SK-N-SH (cell line): ENCODE measurements at regions not wholly inside any gene's neighbourhood (a gene's known extent, or its start where the extent isn't known, plus 50 kb on each side); places are given as distances from the start of the nearest gene placed in this dataset.

Experiments
- CTCF ChIA-PET: fragments of 300-600, 350-600 bp; formaldehyde crosslinking; extraction: SDS; loops from one replicate; lab custom pipeline; 2021; lab: Yijun Ruan, JAX
- POLR2A ChIA-PET: fragments of 350-600 bp; sonication (Branson Sonifier 250); formaldehyde crosslinking; extraction: SDS; loops from one replicate; lab custom pipeline; 2020; ENCODE audit warnings: antibody characterized with exemption, inconsistent platforms; lab: Yijun Ruan, JAX
- DNase-seq: peaks from one replicate; pipeline ENCODE4 v3.0.0; 2012
- H2AFZ ChIP-seq: fragments of 200-600 bp; sonication (generic); 2 replicates; pipeline ENCODE4 v1.8.1; 2016; ENCODE audit warnings: antibody characterized with exemption, mild to moderate bottlenecking, low read depth
- H3F3A ChIP-seq: fragments of 200-600 bp; sonication (generic); replicated peaks from 2 replicates; pipeline ENCODE3; 2016; ENCODE audit warnings: antibody characterized with exemption, mild to moderate bottlenecking; ENCODE audit not compliant: insufficient read depth
- H3K27ac ChIP-seq, 2 experiments: fragments of 200-500 bp in 1 of 2; fragments of 200-600 bp in 1 of 2; sonication (Bioruptor generic) in 1 of 2; sonication (generic), shearing (Covaris generic) in 1 of 2; 2 replicates each; pipeline versions ENCODE4 v1.5.1 to v1.6.1; 2014 to 2016; ENCODE audit warnings: low read depth in 2 of 2, inconsistent platforms in 1 of 2, low read length in 1 of 2, mild to moderate bottlenecking in 1 of 2, mixed read lengths in 1 of 2
- H3K27me3 ChIP-seq: fragments of 200-600 bp; sonication (generic), shearing (Covaris generic); 2 replicates; pipeline ENCODE4 v1.6.1; 2016; ENCODE audit warnings: mixed run types; ENCODE audit not compliant: insufficient read depth
- H3K36me3 ChIP-seq, 2 experiments: fragments of 200-500 bp in 1 of 2; fragments of 200-600 bp in 1 of 2; sonication (Bioruptor generic) in 1 of 2; sonication (generic) in 1 of 2; replicated peaks in 1 of 2; 2 replicates each; pipeline versions ENCODE3 to v1.5.1; 2014 to 2016; ENCODE audit warnings: low read length in 1 of 2, mild to moderate bottlenecking in 1 of 2; ENCODE audit not compliant: insufficient read depth in 2 of 2, control insufficient read depth in 1 of 2
- H3K4me1 ChIP-seq, 2 experiments: fragments of 200-500 bp in 1 of 2; fragments of 200-600 bp in 1 of 2; sonication (Bioruptor generic) in 1 of 2; sonication (generic), shearing (Covaris generic) in 1 of 2; 2 replicates each; pipeline versions ENCODE4 v1.5.1 to v1.6.1; 2014 to 2016; ENCODE audit warnings: low read depth in 1 of 2, low read length in 1 of 2, mixed run types in 1 of 2; ENCODE audit not compliant: insufficient read depth in 2 of 2, control insufficient read depth in 1 of 2
- H3K4me2 ChIP-seq: fragments of 200-600 bp; sonication (generic), shearing (Covaris generic); 2 replicates; pipeline ENCODE4 v1.6.1; 2017; ENCODE audit warnings: mixed run types
- H3K4me3 ChIP-seq, 2 experiments: fragments of 200-500 bp in 1 of 2; fragments of 200-600 bp in 1 of 2; sonication (Bioruptor generic) in 1 of 2; sonication (generic), shearing (Covaris generic) in 1 of 2; 2 replicates each; pipeline versions ENCODE4 v1.5.1 to v1.8.1; 2014 to 2016; ENCODE audit warnings: low read depth in 2 of 2, inconsistent platforms in 1 of 2, low read length in 1 of 2, mild to moderate bottlenecking in 1 of 2, mixed read lengths in 1 of 2, moderate library complexity in 1 of 2
- H3K79me2 ChIP-seq: fragments of 200-600 bp; sonication (generic); 2 replicates; pipeline ENCODE4 v1.8.1; 2017; ENCODE audit warnings: mild to moderate bottlenecking; ENCODE audit not compliant: insufficient read depth
- H3K9ac ChIP-seq: fragments of 200-600 bp; sonication (generic); 2 replicates; pipeline ENCODE4 v1.6.1; 2017; ENCODE audit warnings: mixed run types
- H3K9me2 ChIP-seq: fragments of 200-600 bp; sonication (generic); 2 replicates; pipeline ENCODE4 v1.6.1; 2017; ENCODE audit warnings: mixed run types
- H3K9me3 ChIP-seq: fragments of 200-600 bp; sonication (generic); 2 replicates; pipeline ENCODE4 v1.6.1; 2017; ENCODE audit warnings: mixed run types, mild to moderate bottlenecking, moderate library complexity
- H4K20me1 ChIP-seq: fragments of 200-600 bp; sonication (generic); 2 replicates; pipeline ENCODE4 v1.6.1; 2017; ENCODE audit warnings: mild to moderate bottlenecking, mixed run types; ENCODE audit not compliant: insufficient read depth
- EZH2phosphoT487 ChIP-seq: fragments of 200-600 bp; sonication (generic); IDR thresholded peaks from 2 replicates; pipeline ENCODE4 v1.6.1; 2017; ENCODE audit warnings: low read depth, mixed run types, mild to moderate bottlenecking, antibody characterized with exemption, moderate library complexity, borderline replicate concordance
- FOSL2 ChIP-seq: IDR thresholded peaks from 2 replicates; pipeline ENCODE4 v1.4.0; 2012; ENCODE audit warnings: low read depth, mild to moderate bottlenecking, moderate library complexity, borderline replicate concordance
- FOXM1 ChIP-seq: IDR thresholded peaks from 2 replicates; pipeline ENCODE4 v1.4.0; 2012; ENCODE audit warnings: low read depth, mild to moderate bottlenecking
- GABPA ChIP-seq: IDR thresholded peaks from 2 replicates; pipeline ENCODE4 v1.4.0; 2012; ENCODE audit warnings: low read depth, mild to moderate bottlenecking
- GATA2 ChIP-seq: sonication (generic); formaldehyde crosslinking; IDR thresholded peaks from 2 replicates; pipeline ENCODE4 v1.5.0; 2020; ENCODE audit warnings: mild to moderate bottlenecking, missing genetic modification reagents
- MXI1 ChIP-seq: IDR thresholded peaks from 2 replicates; pipeline ENCODE4 v1.6.1; 2012; ENCODE audit warnings: mild to moderate bottlenecking, low read depth, low read length, improper control_type of control experiment
- NFIC ChIP-seq: IDR thresholded peaks from 2 replicates; pipeline ENCODE4 v1.4.0; 2012; ENCODE audit warnings: borderline replicate concordance
- NRF1 ChIP-seq: IDR thresholded peaks from 2 replicates; pipeline ENCODE4 v1.6.1; 2012; ENCODE audit warnings: low read depth, mild to moderate bottlenecking, low read length
- RCOR1 ChIP-seq: fragments of 150-350 bp; IDR thresholded peaks from 2 replicates; pipeline ENCODE4 v1.6.1; 2017; ENCODE audit warnings: antibody characterized with exemption, low read length
- SMC3 ChIP-seq: IDR thresholded peaks from 2 replicates; pipeline ENCODE4 v1.6.1; 2012; ENCODE audit warnings: low read depth, low read length, improper control_type of control experiment
- WGBS: methylation state at CpG from one replicate; pipeline ENCODE4 v1.1.6; 2017; ENCODE audit warnings: low lambda C conversion rate; 5-methylcytosine and 5-hydroxymethylcytosine counted together
- TF ChIP-seq, protein P1 (sequence below): IDR thresholded peaks from 2 replicates; pipeline ENCODE4 v1.6.1; 2012; ENCODE audit warnings: mild to moderate bottlenecking, low read depth, low read length, moderate library complexity
- TF ChIP-seq, protein P2 (sequence below): IDR thresholded peaks from 2 replicates; pipeline ENCODE4 v1.4.0; 2012; ENCODE audit warnings: low read depth
- TF ChIP-seq, protein P3 (sequence below): fragments of 200-600 bp; sonication (generic); IDR thresholded peaks from 2 replicates; pipeline ENCODE4 v1.6.1; 2017; ENCODE audit warnings: antibody characterized with exemption, mild to moderate bottlenecking, moderate library complexity
- TF ChIP-seq, protein P4 (sequence below): IDR thresholded peaks from 2 replicates; pipeline ENCODE4; 2012

DNA sequence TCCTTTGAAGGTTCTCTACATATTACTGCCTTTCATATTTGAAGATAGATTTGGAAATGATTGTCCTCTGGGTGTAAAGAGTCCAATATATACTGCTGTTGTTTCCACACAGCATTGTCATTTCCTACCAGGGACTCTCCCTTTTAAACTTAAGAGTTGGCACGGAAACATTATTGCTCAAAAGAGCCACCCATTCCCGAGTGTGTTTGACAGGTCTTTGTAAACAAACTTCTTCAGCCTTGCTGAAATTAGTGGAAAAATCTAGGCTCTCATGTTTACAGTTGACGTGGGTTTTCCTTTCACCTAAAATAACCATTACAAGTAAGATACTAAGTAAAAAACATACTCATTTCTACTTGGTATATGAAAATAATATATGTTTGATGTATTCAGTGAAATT, 111.4 kb upstream of the LIMCH1 start:
- ChIA-PET POLR2A (no interaction called here), CTCF (interaction anchor here (1.0 kb wide), 1 partner anchor 11 kb away, joined by 3 read pairs; no protein-coding TSS in a partner anchor)
- 46% methylated on average over 3 of the region's 3 CpGs for WGBS
- no peak overlapping the region for H2AFZ ChIP-seq
- H3K27me3 ChIP-seq = no peaks in the 10 kb centered on the region
- H3K36me3 ChIP-seq = no peaks in the 10 kb centered on the region
- DNase-seq = no peak
- no peak overlapping the region for H3K4me2 ChIP-seq
- H4K20me1 ChIP-seq = no peaks in the 10 kb centered on the region
- H3K4me1 ChIP-seq = peaks cover 0 to 9% of the 10 kb centered on the region in 2 experiments; a peak in 2 of 4 replicates
- no peak overlapping the region for H3K27ac ChIP-seq
- H3K9ac ChIP-seq = no peak overlapping the region
- no peak for TF ChIP-seq GABPA
- TF ChIP-seq NFIC = no peak
- TF ChIP-seq, protein P1, sequence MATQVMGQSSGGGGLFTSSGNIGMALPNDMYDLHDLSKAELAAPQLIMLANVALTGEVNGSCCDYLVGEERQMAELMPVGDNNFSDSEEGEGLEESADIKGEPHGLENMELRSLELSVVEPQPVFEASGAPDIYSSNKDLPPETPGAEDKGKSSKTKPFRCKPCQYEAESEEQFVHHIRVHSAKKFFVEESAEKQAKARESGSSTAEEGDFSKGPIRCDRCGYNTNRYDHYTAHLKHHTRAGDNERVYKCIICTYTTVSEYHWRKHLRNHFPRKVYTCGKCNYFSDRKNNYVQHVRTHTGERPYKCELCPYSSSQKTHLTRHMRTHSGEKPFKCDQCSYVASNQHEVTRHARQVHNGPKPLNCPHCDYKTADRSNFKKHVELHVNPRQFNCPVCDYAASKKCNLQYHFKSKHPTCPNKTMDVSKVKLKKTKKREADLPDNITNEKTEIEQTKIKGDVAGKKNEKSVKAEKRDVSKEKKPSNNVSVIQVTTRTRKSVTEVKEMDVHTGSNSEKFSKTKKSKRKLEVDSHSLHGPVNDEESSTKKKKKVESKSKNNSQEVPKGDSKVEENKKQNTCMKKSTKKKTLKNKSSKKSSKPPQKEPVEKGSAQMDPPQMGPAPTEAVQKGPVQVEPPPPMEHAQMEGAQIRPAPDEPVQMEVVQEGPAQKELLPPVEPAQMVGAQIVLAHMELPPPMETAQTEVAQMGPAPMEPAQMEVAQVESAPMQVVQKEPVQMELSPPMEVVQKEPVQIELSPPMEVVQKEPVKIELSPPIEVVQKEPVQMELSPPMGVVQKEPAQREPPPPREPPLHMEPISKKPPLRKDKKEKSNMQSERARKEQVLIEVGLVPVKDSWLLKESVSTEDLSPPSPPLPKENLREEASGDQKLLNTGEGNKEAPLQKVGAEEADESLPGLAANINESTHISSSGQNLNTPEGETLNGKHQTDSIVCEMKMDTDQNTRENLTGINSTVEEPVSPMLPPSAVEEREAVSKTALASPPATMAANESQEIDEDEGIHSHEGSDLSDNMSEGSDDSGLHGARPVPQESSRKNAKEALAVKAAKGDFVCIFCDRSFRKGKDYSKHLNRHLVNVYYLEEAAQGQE = no peak
- TF ChIP-seq, protein P2, sequence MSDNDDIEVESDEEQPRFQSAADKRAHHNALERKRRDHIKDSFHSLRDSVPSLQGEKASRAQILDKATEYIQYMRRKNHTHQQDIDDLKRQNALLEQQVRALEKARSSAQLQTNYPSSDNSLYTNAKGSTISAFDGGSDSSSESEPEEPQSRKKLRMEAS = no peak
- TF ChIP-seq, protein P3, sequence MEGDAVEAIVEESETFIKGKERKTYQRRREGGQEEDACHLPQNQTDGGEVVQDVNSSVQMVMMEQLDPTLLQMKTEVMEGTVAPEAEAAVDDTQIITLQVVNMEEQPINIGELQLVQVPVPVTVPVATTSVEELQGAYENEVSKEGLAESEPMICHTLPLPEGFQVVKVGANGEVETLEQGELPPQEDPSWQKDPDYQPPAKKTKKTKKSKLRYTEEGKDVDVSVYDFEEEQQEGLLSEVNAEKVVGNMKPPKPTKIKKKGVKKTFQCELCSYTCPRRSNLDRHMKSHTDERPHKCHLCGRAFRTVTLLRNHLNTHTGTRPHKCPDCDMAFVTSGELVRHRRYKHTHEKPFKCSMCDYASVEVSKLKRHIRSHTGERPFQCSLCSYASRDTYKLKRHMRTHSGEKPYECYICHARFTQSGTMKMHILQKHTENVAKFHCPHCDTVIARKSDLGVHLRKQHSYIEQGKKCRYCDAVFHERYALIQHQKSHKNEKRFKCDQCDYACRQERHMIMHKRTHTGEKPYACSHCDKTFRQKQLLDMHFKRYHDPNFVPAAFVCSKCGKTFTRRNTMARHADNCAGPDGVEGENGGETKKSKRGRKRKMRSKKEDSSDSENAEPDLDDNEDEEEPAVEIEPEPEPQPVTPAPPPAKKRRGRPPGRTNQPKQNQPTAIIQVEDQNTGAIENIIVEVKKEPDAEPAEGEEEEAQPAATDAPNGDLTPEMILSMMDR = no peak
- no peak for TF ChIP-seq NRF1
- no peak for TF ChIP-seq MXI1
- TF ChIP-seq GATA2 = no peak
- no peak for TF ChIP-seq FOXM1
- TF ChIP-seq, protein P4, sequence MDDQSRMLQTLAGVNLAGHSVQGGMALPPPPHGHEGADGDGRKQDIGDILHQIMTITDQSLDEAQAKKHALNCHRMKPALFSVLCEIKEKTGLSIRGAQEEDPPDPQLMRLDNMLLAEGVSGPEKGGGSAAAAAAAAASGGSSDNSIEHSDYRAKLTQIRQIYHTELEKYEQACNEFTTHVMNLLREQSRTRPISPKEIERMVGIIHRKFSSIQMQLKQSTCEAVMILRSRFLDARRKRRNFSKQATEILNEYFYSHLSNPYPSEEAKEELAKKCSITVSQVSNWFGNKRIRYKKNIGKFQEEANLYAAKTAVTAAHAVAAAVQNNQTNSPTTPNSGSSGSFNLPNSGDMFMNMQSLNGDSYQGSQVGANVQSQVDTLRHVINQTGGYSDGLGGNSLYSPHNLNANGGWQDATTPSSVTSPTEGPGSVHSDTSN = no peak
- TF ChIP-seq SMC3 = no peak
- no peak for TF ChIP-seq EZH2phosphoT487
- no peak for TF ChIP-seq FOSL2
- no peak for TF ChIP-seq RCOR1
- no peaks in the 10 kb centered on the region for H3F3A ChIP-seq
- no peaks in the 10 kb centered on the region for H3K9me3 ChIP-seq
- no peaks in the 10 kb centered on the region for H3K9me2 ChIP-seq
- no peak overlapping the region for H3K4me3 ChIP-seq
- no peaks in the 10 kb centered on the region for H3K79me2 ChIP-seq
